Vagina (tissue), 2 donors: ENCODE measurements at regions not wholly inside any gene's neighbourhood (a gene's known extent, or its start where the extent isn't known, plus 50 kb on each side); places are given as distances from the start of the nearest gene placed in this dataset.

Experiments
- POLR2AphosphoS5 ChIP-seq, 2 donors: sonication (generic); formaldehyde crosslinking; IDR thresholded peaks; one replicate each; pipeline ENCODE4 v1.9.0; 2017; ENCODE audit warnings: antibody characterized with exemption in 2 of 2, mild to moderate bottlenecking in 2 of 2, low read depth in 1 of 2; ENCODE audit not compliant: insufficient read depth in 1 of 2
- TF ChIP-seq, protein P1 (sequence below), 3 experiments: fragments of 450-650 bp in 2 of 3; fragments of 200-600 bp in 1 of 3; sonication (generic) in 1 of 3; IDR thresholded peaks; one replicate each; pipeline ENCODE4 v1.5.1; 2017 to 2019; ENCODE audit warnings: antibody characterized with exemption in 3 of 3, mild to moderate bottlenecking in 2 of 3, moderate library complexity in 2 of 3

GRCh38 chr12:59111851-59112250 is 191.5 kb upstream of the LRIG3 start:
- TF ChIP-seq, protein P1, sequence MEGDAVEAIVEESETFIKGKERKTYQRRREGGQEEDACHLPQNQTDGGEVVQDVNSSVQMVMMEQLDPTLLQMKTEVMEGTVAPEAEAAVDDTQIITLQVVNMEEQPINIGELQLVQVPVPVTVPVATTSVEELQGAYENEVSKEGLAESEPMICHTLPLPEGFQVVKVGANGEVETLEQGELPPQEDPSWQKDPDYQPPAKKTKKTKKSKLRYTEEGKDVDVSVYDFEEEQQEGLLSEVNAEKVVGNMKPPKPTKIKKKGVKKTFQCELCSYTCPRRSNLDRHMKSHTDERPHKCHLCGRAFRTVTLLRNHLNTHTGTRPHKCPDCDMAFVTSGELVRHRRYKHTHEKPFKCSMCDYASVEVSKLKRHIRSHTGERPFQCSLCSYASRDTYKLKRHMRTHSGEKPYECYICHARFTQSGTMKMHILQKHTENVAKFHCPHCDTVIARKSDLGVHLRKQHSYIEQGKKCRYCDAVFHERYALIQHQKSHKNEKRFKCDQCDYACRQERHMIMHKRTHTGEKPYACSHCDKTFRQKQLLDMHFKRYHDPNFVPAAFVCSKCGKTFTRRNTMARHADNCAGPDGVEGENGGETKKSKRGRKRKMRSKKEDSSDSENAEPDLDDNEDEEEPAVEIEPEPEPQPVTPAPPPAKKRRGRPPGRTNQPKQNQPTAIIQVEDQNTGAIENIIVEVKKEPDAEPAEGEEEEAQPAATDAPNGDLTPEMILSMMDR (IDR thresholded peaks at IDR 0.05): no peak
- no peak for TF ChIP-seq POLR2AphosphoS5 (IDR thresholded peaks at IDR 0.05; ENCODE audit: insufficient read depth in 1 of 2, low read depth in 1 of 2)
